ENCODE measurements at regions not wholly inside any gene's neighbourhood (a gene's known extent, or its start where the extent isn't known, plus 50 kb on each side); places are given as distances from the start of the nearest gene placed in this dataset.

DNA sequence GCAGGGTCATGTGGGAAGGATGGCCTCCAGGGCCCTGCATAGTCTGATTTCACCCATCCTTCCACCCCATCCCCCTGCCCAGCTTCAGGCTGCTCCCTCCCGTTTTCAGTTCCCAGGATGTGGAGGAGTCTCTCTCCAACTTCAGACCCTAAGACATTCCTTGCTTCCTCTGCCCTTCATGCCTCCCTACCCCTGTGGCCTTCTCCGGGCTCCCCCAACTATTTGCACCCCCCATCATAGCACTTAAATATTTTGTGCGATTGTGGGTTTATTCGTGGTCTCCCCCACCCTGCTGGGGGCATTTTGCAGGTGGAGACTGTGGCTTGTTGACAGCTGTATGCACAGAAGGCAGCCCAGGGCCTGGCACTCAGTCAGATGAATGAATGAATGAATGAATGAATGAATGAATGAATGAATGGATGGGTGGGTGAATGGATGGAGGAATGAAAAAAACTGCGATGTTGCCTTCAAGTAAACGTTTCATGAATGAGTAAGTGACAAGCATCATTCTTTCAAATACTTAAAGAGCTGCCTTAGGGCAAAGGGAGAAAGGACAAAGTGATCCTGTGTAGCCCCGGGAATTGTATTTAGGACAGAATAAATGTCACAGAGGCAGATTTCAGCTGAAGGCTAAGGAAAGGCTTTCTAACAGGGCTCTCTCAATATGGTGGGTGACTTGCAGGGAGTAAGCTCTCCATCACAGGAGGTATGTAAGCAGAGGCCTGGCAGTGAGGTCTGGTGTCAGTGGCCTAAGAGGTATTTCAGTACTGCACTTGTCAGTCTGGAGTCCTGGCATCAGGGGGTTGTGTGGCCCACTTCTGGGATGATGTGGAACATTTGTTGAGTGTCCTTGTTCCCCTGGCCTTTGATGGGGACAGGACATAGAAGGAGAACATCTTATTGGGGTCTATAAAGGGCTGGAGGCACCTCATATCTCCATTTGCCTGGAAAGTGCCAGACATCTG, 156.4 kb downstream of the PTPRU start:
- Mint-ChIP-seq H3K27ac (ENCODE audit: unreplicated experiment) (no peak overlapping the region), H3K4me3 (ENCODE audit: unreplicated experiment) (no peak overlapping the region), H3K9me3 (ENCODE audit: low read depth) (no peaks in the 10 kb centered on the region), H3K36me3 (ENCODE audit: low read depth) (no peaks in the 10 kb centered on the region), H3K4me1 (ENCODE audit: low read depth) (no peaks in the 10 kb centered on the region), H3K27me3 (ENCODE audit: low read depth) (peaks cover 32% of the 10 kb centered on the region)
- DNase-seq (ENCODE audit: low spot score) = no peak
- TF ChIP-seq, protein P1, sequence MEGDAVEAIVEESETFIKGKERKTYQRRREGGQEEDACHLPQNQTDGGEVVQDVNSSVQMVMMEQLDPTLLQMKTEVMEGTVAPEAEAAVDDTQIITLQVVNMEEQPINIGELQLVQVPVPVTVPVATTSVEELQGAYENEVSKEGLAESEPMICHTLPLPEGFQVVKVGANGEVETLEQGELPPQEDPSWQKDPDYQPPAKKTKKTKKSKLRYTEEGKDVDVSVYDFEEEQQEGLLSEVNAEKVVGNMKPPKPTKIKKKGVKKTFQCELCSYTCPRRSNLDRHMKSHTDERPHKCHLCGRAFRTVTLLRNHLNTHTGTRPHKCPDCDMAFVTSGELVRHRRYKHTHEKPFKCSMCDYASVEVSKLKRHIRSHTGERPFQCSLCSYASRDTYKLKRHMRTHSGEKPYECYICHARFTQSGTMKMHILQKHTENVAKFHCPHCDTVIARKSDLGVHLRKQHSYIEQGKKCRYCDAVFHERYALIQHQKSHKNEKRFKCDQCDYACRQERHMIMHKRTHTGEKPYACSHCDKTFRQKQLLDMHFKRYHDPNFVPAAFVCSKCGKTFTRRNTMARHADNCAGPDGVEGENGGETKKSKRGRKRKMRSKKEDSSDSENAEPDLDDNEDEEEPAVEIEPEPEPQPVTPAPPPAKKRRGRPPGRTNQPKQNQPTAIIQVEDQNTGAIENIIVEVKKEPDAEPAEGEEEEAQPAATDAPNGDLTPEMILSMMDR (IDR thresholded peaks at IDR 0.05) = no peak

GRCh38 chr1:29392036-29392435, 155.7 kb downstream of the PTPRU start:
- no peaks in the 10 kb centered on the region for H3K36me3 Mint-ChIP-seq (ENCODE audit: low read depth)
- no peaks in the 10 kb centered on the region for H3K4me1 Mint-ChIP-seq (ENCODE audit: low read depth)
- H3K9me3 Mint-ChIP-seq (ENCODE audit: low read depth) = no peaks in the 10 kb centered on the region
- H3K27ac Mint-ChIP-seq (ENCODE audit: unreplicated experiment) = no peak overlapping the region
- no peak overlapping the region for H3K4me3 Mint-ChIP-seq (ENCODE audit: unreplicated experiment)
- TF ChIP-seq, protein P1 (IDR thresholded peaks at IDR 0.05) = no peak
- no peak for DNase-seq (ENCODE audit: low spot score)
- H3K27me3 Mint-ChIP-seq (ENCODE audit: low read depth) = peaks cover 34% of the 10 kb centered on the region

- H3K4me3 Mint-ChIP-seq (ENCODE audit: unreplicated experiment) = no peak overlapping the region
- no peaks in the 10 kb centered on the region for H3K36me3 Mint-ChIP-seq (ENCODE audit: low read depth)
- TF ChIP-seq, protein P1 (IDR thresholded peaks at IDR 0.05) = no peak
- DNase-seq (ENCODE audit: low spot score) = no peak
- peaks cover 32% of the 10 kb centered on the region for H3K27me3 Mint-ChIP-seq (ENCODE audit: low read depth)
- H3K4me1 Mint-ChIP-seq (ENCODE audit: low read depth) = no peaks in the 10 kb centered on the region
- no peaks in the 10 kb centered on the region for H3K9me3 Mint-ChIP-seq (ENCODE audit: low read depth)
- no peak overlapping the region for H3K27ac Mint-ChIP-seq (ENCODE audit: unreplicated experiment)
These were observed 155.1 kb downstream of the PTPRU start for GRCh38 chr1:29391362-29391880.

- TF ChIP-seq, protein P1 (IDR thresholded peaks at IDR 0.05) = no peak
- Mint-ChIP-seq H3K36me3 (ENCODE audit: low read depth) (no peaks in the 10 kb centered on the region), H3K27ac (ENCODE audit: unreplicated experiment) (no peak overlapping the region), H3K27me3 (ENCODE audit: low read depth) (peaks cover 32% of the 10 kb centered on the region), H3K9me3 (ENCODE audit: low read depth) (no peaks in the 10 kb centered on the region), H3K4me3 (ENCODE audit: unreplicated experiment) (no peak overlapping the region), H3K4me1 (ENCODE audit: low read depth) (no peaks in the 10 kb centered on the region)
- DNase-seq (ENCODE audit: low spot score) = no peak
These were observed 154.4 kb downstream of the PTPRU start for GRCh38 chr1:29390491-29391361.

DNA sequence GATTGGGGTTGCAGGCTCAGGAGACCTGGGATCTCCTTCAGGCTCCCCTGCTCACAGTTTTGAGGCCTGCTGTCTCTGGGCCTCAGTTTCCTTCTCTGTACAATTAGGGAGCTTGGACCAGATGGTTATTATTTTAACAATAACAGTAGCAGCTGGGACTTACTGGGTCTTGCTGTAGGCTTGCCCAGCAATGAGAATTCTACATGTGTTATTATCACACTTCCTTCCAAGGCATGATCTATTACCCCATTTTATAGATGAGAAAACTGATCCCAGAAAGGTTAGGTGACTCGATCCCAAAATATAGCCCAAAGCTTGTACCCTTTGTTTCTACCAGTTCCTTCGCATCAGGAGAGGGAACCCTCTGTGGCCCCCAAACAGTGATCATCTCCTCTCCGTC, 153.8 kb downstream of the PTPRU start:
- Mint-ChIP-seq H3K9me3 (ENCODE audit: low read depth) (no peaks in the 10 kb centered on the region), H3K36me3 (ENCODE audit: low read depth) (no peaks in the 10 kb centered on the region), H3K27ac (ENCODE audit: unreplicated experiment) (no peak overlapping the region), H3K4me3 (ENCODE audit: unreplicated experiment) (no peak overlapping the region), H3K27me3 (ENCODE audit: low read depth) (peaks cover 32% of the 10 kb centered on the region), H3K4me1 (ENCODE audit: low read depth) (no peaks in the 10 kb centered on the region)
- DNase-seq (ENCODE audit: low spot score) = no peak
- TF ChIP-seq, protein P1 (IDR thresholded peaks at IDR 0.05) = no peak
